Esophagus squamous epithelium (tissue), 5 donors: ENCODE measurements at regions not wholly inside any gene's neighbourhood (a gene's known extent, or its start where the extent isn't known, plus 50 kb on each side); places are given as distances from the start of the nearest gene placed in this dataset.

Experiments
- DNase-seq: peaks from one replicate; lab custom pipeline; 2025; lab: John Stamatoyannopoulos, UW
- H3K27ac ChIP-seq, 4 donors: fragments of 200-600 bp; sonication (generic); one replicate each; pipeline ENCODE4 v1.5.1; 2016 to 2019; ENCODE audit warnings: mild to moderate bottlenecking in 1 of 4
- H3K27me3 ChIP-seq, 4 donors: fragments of 200-600 bp; sonication (generic); 1 replicate in 3 of 4; 2 replicates in 1 of 4; pipeline versions ENCODE4 v1.5.1 to v1.6.0; 2017 to 2021; ENCODE audit warnings: antibody characterized with exemption in 1 of 4
- H3K36me3 ChIP-seq, 3 donors: fragments of 200-600 bp; sonication (generic); one replicate each; pipeline ENCODE4 v1.5.1; 2016 to 2019
- H3K4me1 ChIP-seq, 3 donors: fragments of 200-600 bp; sonication (generic); one replicate each; pipeline ENCODE4 v1.5.1; 2017 to 2019
- H3K4me3 ChIP-seq, 4 donors: fragments of 200-600 bp; sonication (generic); 1 replicate in 3 of 4; 2 replicates in 1 of 4; pipeline ENCODE4 v1.5.1; 2016 to 2019; ENCODE audit warnings: mild to moderate bottlenecking in 2 of 4, moderate library complexity in 1 of 4
- H3K9me3 ChIP-seq, 3 donors: fragments of 200-600 bp; sonication (generic); one replicate each; pipeline ENCODE4 v1.5.1; 2016 to 2019
- CTCF ChIP-seq, 6 experiments: fragments of 450-650 bp in 4 of 6; fragments of 200-600 bp in 2 of 6; sonication (generic) in 2 of 6; IDR thresholded peaks; one replicate each; pipeline ENCODE4 v1.5.1; 2016 to 2019; ENCODE audit warnings: antibody characterized with exemption in 6 of 6, mild to moderate bottlenecking in 4 of 6, moderate library complexity in 4 of 6
- POLR2A ChIP-seq, 4 donors: fragments of 450-650 bp; IDR thresholded peaks; one replicate each; pipeline ENCODE4 v1.6.1; 2017; ENCODE audit warnings: antibody characterized with exemption in 4 of 4, mild to moderate bottlenecking in 4 of 4, moderate library complexity in 3 of 4
- WGBS, 2 donors: methylation state at CpG; one replicate each; pipeline ENCODE4 v1.1.5; 2018; 5-methylcytosine and 5-hydroxymethylcytosine counted together
- intact Hi-C: fragments of 100-400 bp; cut with DNase I; formaldehyde crosslinking; loops from one replicate; pipeline ENCODE4 v1.15.0; 2022
- donor health status: DM: yes; HTN: yes; CAD: no.

- Histone ChIP-seq H3K4me3 (no peak overlapping the region), H3K4me1 (peaks cover 0 to 10% (median 0%) of the 10 kb centered on the region in 3 donors), H3K36me3 (no peaks in the 10 kb centered on the region), H3K27ac (no peak overlapping the region), H3K9me3 (no peaks in the 10 kb centered on the region), H3K27me3 (no peaks in the 10 kb centered on the region)
- 75 to 76% methylated on average over 3 of the region's 3 CpGs for WGBS, 2 donors
- DNase-seq = no peak
- TF ChIP-seq CTCF (IDR thresholded peaks at IDR 0.05) (no peak), POLR2A (IDR thresholded peaks at IDR 0.05) (no peak)
- intact Hi-C loops = no loop called here
Measured at GRCh38 chr9:3698076-3698475, 172.3 kb upstream of the RFX3 start.

GRCh38 chr9:3696368-3696767 is 170.6 kb upstream of the RFX3 start:
- no peaks in the 10 kb centered on the region for H3K36me3 ChIP-seq
- H3K9me3 ChIP-seq = no peaks in the 10 kb centered on the region
- TF ChIP-seq POLR2A (IDR thresholded peaks at IDR 0.05) (no peak), CTCF (IDR thresholded peaks at IDR 0.05) (no peak)
- 45 to 53% methylated on average over 1 to 2 of the region's 2 CpGs for WGBS, 2 donors
- H3K27ac ChIP-seq = no peak overlapping the region
- H3K27me3 ChIP-seq = no peaks in the 10 kb centered on the region
- DNase-seq = no peak
- intact Hi-C loops = no loop called here
- H3K4me3 ChIP-seq = no peak overlapping the region
- peaks cover 0 to 10% (median 0%) of the 10 kb centered on the region in 3 donors for H3K4me1 ChIP-seq

GRCh38 chr9:3692606-3693005 is 166.8 kb upstream of the RFX3 start:
- WGBS, 2 donors = 83 to 93% methylated on average over 1 of the region's 1 CpG
- intact Hi-C loops = no loop called here
- no peaks in the 10 kb centered on the region for H3K4me1 ChIP-seq
- no peak for DNase-seq
- H3K36me3 ChIP-seq = no peaks in the 10 kb centered on the region
- TF ChIP-seq POLR2A (IDR thresholded peaks at IDR 0.05) (no peak), CTCF (IDR thresholded peaks at IDR 0.05) (no peak)
- no peaks in the 10 kb centered on the region for H3K9me3 ChIP-seq
- no peak overlapping the region for H3K4me3 ChIP-seq
- no peak overlapping the region for H3K27ac ChIP-seq
- no peaks in the 10 kb centered on the region for H3K27me3 ChIP-seq

GRCh38 chr9:3689555-3689954 is 163.8 kb upstream of the RFX3 start:
- H3K27me3 ChIP-seq = no peaks in the 10 kb centered on the region
- 74 to 91% methylated on average over 4 of the region's 4 CpGs for WGBS, 2 donors
- H3K4me3 ChIP-seq = no peak overlapping the region
- H3K9me3 ChIP-seq = no peaks in the 10 kb centered on the region
- TF ChIP-seq CTCF (IDR thresholded peaks at IDR 0.05) (no peak), POLR2A (IDR thresholded peaks at IDR 0.05) (no peak)
- H3K36me3 ChIP-seq = no peaks in the 10 kb centered on the region
- intact Hi-C loops = no loop called here
- no peak overlapping the region for H3K27ac ChIP-seq
- DNase-seq = no peak
- no peaks in the 10 kb centered on the region for H3K4me1 ChIP-seq

- intact Hi-C loops = no loop called here
- Histone ChIP-seq H3K36me3 (no peaks in the 10 kb centered on the region), H3K27me3 (no peaks in the 10 kb centered on the region), H3K4me3 (no peak overlapping the region), H3K27ac (no peak overlapping the region), H3K4me1 (no peaks in the 10 kb centered on the region), H3K9me3 (no peaks in the 10 kb centered on the region)
- DNase-seq = no peak
- TF ChIP-seq POLR2A (IDR thresholded peaks at IDR 0.05) = no peak
- TF ChIP-seq CTCF (IDR thresholded peaks at IDR 0.05) = no peak
Measured at GRCh38 chr9:3687145-3687544, 161.3 kb upstream of the RFX3 start.
